NOMO-1 treated with DMSO at 0.1 percent for 48 hours (cell line): ENCODE measurements at regions not wholly inside any gene's neighbourhood (a gene's known extent, or its start where the extent isn't known, plus 50 kb on each side); places are given as distances from the start of the nearest gene placed in this dataset.
"Not testable (repeated sequence)": the region's sequence is repeated elsewhere in the genome, so short reads cannot be mapped to it uniquely, and the experiment has no call there.

Source experiments
- DNase-seq: peaks from one replicate; lab custom pipeline; 2025; ENCODE audit not compliant: unreplicated experiment; lab: John Stamatoyannopoulos, UW

DNA sequence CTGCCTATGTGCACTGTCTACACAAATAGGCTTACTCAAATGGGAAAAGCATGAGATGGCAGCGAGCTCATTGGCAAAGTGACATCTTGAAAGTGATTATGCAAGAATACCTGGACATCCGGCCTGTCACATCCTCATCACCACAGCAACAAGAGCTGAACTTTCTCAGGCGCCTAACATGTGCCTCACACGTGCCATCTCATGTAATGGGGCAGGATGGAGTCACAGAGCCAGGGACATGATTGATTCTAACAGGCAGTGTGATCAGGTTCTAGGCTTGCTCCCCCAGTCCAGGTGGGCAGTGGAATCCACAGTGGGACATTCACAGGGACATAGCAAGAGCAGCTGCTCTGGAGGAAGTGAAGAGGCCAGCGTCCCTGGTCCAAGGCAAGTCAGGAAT is 192.3 kb upstream of the SSTR4 start:
- DNase-seq, result no peak

DNA sequence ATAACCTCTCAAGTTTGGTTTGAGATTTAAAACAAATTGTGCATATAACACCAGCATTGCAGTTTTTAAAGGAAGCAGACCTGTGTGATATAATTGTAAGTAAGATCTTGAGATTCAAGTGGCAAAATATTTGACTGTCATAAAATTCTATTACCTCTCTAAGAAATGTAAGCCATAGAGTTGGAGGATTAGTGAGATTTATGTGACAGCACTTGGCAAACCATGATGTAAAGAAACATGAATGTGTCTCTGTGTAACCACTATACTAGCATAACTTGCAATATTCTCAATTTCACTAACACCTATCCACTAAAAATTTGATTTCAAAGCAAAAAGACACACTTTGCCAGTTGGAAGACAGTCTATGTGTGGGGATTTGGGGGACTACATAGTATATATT is 190.2 kb upstream of the SSTR4 start:
- DNase-seq, result no peak

DNA sequence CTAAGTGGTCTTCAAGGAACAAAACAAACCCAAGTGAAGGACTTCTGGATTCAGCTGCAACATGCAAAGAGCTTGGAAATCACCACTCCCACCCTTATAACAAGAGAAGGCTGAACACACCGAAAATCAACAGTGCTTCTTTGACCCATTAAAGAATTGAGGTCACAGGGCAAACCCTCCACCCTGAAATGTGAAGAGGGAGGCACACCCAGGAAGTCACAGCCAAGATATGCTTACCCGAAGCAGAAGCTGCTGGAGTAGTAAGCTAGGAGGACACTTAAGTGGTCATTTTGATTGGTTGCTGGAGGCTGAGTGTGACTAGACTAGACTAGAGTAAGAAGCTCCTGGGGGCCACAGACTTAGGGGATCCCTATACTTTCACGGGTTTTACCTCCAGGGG is 188.2 kb upstream of the SSTR4 start:
- DNase-seq, result no peak

DNA sequence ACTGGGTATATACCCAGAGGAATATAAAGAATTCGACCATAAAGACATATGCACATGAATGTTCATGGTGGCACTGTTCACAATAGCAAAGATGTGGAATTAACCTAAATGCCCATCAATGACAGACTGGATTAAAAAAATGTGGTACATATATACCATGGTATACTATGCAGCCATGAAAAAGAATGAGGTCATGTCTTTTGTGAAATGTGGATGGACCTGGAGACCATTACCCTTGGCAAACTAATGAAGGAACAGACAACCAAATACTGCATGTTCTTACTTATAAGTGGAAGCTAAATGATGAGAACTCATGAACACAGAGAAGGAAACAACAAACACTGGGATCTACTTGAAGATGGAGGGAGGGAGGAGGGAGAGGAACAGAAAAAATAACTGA is 186.7 kb upstream of the SSTR4 start:
- DNase-seq, result no peak

DNA sequence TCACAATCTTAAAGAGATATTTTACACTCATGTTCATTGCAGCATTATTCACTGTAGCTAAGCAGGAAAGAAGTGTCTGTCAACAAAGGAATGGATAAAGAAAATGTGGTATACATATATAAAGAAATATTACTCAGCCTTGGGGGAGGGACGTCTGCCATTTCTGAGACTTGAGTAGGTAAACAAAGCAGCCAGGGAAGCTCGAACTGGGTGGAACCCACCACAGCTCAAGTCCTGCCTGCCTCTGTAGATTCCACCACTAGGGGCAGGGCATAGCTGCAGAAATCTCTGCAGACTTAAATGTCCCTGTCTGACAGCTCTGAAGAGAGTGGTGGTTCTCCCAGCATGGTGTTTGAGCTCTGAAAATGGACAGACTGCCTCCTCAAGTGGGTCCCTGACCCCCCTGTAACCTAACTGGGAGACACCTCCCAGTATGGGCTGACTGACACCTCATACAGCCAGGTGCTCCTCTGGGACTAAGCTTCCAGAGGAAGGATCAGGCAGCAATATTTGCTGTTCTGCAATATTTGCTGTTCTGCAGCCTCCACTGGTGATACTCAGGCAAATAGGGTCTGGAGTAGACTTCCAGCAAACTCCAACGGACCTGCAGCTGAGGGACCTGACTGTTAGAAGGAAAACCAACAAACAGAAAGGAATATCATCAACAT is 183.3 kb upstream of the SSTR4 start:
- DNase-seq, result not testable (repeated sequence)

DNA sequence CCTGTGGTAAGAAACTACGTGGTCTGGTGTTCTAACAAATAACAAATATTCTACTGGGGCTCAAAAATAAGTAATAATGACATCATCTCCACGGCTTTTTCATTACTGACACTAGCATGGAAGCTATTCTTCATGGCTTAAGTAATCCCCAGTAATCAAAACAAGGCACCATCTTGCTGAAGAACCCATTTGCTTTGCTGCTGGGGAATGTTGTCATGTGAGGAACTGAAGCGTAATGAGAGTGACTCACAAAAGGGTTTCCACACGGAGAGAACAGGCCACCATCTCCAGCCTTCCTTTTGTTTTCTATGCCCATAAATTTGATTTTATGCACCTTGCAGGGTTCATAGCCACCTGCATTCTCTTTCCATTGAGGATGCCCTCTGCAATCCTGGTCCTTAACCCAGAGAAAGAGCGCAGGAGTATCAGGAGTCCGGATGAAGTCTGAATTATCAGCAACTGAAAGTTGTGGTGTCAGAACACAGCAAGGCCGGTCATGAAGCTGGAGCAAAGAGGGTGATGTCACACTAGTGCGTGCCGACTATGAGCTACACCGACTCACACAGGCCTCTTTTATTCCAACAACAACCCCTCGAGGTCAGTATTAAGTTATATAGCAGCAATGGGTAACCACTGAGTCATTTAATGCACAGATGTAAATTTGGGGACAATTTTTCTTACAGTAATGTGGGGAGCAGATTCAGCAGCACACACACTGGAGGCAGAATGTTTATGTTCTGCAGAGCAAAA is 173.7 kb upstream of the SSTR4 start:
- no peak for DNase-seq

DNA sequence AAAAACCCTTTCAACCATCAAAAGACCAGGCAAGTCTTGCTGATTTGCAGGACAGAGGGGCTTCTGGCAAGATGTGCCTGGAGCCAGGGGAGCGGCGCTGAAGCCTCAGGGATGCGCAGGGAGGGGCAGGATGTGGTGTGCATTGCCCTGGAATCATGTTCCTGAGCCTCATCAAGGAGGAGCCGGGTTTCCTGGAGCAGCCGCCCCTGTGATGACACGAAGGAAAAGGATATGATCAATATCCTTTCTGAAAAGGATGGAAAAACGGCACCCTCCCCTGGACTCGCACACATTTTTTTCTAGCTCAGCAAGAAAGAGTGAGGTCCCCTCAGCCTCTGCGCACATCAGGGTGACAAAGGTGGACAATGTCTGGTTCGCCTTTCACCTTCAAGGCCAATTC is 173.1 kb upstream of the SSTR4 start:
- no peak for DNase-seq

DNA sequence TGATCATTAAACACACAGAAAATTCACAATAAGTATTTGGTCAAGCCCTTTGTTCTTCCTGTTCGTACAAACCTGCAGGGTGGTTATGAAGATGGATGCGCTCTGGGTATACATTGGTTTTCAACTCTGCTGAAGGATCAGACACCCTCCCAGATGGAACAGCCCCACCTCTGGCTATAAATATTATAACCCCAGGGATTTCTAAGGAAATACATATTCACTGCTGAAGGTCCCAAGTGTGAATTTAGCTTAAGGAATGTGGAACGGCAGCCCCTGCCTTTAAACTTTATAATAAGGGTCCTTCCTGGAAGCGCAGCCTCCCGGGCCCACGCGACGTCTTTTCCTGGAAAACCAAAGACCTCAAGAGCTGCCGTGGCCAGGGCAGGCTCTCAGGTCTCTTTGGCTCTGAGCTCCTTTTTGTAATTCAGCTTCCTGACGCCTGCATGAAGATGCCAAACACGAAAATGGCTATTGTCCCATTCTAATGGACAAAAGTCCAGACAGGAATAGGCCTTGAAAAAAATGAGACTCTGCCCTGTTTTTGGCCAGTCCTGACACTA is 172.4 kb upstream of the SSTR4 start:
- no peak for DNase-seq

DNA sequence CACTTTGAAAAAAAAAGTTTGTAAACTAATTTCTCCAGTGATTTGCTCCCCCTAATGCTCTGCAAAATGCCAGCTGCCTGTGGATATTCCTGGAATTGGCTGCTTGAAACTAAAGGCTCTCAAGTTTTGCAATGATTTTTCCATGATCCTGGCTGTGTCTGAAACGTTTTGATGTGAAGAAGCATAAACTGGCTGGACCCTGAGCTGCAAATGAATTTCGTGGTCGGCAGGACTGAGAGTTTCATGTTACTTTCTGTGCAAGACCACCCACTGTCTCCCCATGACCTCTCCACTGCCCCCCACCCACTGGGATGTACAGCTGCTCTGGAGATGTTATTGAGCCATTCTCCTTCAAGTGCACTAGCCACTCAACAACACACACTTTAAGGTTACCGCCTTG is 171.3 kb upstream of the SSTR4 start:
- DNase-seq, result no peak

DNA sequence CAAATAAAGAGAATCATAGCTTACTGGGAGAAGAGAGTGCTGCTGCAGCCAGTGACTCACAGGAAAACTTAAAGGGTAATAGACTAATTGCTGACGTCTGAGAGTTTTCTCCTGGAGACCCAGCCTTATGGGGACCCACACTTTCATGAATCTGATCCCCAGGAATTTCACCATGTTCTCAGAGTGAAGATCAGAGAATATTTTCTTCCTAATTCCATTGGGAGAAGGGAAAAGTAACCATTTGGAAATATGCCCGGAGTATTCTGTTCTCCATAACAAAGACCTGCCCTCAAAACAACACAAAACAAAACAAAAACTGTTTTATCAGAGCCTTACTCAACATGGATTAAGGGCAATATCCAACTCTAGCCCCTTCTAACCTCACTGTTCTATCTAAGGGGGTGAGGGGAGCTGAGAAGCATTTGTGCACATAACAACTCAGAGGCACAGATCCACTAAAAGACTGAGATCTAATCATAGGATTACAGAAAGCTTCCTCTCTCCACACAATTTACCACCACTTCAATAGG is 168.2 kb upstream of the SSTR4 start:
- DNase-seq, result no peak

DNA sequence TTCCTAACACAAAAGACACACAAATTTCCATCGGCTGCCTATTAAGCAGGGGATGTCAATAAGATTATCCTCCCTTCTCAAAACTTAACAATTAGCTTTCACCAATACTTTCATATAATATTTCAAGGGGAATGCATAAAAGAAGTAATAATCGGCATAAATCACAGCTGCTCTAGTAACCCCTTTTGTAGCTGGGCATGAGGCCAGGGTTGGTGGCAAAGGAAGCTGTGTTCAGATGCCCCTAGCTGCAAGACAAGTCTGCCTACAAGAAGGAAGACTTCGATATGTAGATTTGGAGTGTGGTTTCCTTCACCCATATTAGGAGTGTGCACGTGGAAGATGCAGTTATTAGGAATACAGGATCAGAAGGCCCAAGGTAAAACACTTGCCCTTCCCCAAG is 156.9 kb upstream of the SSTR4 start:
- DNase-seq, result no peak

DNA sequence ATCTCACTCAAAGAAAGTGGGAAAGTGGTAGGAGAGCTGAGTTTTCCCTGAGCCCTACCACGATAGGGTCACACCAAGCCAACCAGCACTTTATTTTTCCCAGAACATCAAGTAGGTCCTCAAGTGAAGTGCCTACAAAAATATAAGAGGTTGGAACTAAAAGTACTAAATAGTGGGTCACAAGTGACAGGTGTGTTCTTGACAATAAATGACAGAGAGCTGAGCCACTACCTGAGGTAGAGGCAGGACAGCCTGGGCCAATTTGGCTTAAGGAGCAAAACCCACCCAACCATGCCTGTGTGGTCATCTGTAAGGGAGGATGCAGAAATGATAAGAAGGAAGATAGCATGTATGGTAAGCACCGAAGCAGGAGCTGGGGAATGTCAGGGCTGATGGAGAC is 154.8 kb upstream of the SSTR4 start:
- no peak for DNase-seq

DNA sequence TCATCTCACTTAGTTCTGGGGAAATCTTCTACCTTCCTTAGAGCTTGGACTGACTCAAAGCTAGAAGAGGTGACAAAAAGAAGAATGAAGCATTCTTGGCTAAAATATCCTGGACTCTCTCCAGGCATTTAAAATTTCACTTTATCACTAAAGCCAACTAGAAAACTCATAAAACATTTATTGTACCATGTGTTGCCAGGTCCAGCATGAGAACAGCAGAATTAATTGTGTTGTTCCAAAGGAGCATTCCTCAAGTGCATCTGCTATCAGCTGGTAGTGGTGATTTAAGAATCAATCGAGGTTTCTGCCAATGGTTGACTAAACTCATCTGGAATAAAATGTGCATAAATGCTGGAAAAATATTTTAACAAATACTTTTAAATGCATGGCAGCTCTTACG is 147.3 kb upstream of the SSTR4 start:
- DNase-seq, result no peak

DNA sequence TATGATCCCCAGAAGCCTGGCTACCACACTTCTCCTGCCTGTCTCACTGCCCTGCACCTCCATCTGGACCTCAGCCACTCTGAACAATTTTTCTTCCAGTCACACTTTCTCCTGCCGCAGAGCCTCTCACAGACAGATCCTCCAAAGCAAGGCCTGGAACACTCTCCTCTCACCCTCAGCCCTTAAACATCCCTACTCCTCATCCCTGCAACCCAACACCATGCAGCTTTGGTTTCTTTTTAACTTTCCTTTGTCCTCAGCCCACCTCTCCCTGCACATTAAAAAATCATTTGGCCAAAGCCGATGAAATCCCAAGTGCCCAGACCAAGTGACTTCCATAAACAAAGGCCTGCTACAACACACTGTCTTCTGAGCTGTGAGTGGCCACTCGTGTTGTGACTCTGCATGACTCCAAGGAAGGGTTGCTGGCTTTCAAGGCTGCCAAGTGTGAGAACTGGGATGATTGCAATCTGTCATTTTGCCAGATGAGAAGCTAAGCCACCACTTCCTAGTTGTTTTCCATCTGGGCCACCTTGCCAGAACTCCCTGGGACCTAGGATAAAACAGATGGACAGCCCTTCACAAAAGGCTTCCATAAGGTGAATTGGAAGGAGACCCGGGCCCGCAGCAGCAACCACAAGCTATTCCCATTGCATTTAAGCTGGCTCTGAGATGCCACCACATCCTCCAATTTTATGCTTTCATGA is 144.4 kb upstream of the SSTR4 start:
- DNase-seq, result no peak

DNA sequence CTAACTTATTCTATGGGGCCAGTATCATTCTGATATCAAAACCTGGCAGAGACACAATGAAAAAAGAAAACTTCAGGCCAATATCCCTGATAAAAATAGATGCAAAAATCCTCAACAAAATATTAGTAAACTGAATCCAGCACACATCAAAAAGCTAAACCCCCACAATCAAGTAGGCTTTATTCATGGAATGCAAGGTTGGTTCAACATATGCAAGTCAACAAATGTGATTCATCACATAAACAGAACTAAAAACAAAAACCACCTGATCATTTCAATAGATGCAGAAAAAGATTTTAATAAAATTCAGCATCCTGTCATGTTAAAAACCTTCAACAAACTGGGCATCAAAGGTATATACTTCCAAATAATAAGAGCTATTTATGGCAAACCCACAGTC is 133.9 kb upstream of the SSTR4 start:
- DNase-seq, result no peak

DNA sequence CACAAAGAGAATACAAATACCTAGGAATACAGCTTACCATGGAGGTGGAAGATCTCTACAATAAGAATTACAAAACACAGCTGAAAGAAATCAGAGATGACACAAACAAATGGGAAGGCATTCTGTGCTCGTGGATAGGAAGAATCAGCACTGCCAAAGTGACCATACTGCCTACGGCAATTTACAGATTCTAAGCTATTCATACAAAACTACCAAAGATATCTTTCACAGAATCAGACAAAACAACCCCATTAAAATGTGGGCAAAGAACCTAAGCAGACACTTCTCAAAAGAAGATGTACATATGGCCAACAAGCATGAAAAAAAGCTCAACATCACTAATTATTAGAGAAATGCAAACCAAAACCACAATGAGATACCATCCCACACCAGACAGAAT is 133.2 kb upstream of the SSTR4 start:
- no peak for DNase-seq

DNA sequence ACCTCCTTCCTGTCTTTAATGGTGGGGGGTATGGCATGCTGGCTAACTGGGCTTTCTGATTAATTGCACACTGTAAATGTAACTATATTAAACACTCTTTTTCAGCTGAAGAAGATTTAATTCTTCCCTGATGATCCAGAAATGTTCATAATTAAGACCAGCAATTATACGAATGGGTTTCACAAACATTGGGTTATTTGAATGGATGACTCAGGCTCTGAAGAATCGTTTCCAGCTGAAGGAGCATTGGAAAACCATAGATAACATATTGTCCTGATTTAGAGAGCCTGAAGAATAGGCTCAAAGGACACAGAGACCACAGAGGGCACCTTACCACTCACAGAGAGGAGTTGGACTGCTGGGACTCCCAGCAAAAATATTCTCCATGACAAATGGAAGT is 130.7 kb upstream of the SSTR4 start:
- no peak for DNase-seq

DNA sequence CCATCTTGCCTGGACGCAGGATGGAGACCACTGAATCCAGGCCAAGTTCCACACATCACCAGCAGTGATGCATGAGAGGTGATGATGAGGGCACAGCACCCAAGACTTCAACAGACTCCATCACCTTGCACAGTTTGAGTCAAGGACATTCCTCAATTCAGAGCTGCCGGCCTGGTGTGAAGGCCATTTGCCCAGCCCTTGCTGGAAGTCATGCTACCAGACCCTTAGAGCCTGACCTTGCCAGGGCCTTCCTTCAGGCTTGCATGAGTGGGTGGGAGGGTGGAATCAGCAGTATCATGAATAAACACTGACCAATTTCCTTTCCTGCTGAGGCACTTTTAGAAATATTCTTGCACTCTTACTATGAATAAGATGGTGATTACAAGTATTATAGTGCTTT is 130.2 kb upstream of the SSTR4 start:
- no peak for DNase-seq

DNA sequence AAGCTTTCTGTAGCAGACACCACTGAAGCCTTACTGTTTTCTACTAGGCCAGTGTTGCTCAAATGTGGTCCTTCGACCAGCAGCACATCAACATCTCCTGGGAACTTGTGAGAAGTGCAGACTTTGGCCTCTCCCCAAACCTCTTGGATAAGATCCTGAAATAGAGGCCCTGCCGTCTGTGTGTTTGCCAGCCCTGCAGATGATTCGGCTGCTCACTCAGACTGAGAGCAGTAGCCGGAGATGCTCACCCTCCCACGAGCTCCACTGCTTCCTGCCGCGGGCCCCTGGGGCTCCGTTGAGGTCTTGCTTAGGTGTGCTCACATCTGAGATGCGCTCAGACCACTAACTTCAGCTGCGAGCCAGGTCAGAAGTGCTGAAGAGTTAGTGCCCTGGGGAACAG is 129.5 kb upstream of the SSTR4 start:
- no peak for DNase-seq

DNA sequence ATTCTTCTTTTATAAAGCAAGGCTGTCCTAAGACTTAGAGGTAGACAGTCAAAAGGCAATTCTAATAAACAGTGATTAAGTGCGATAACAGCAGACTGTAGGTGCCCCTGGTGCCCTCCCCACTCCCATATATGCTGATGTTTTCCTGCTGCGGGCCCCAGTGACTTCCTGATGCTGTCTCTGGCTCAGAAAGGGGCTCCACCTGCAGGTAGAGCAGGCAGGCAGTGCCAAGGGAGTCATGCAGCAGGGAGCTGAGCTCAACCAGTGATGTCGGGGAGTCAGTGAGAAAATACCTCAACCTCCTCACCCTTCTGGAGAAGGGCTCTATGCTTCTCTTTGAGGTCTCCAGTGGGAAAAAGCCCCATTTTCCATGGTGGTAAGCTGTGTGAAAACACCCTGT is 126.7 kb upstream of the SSTR4 start:
- no peak for DNase-seq

DNA sequence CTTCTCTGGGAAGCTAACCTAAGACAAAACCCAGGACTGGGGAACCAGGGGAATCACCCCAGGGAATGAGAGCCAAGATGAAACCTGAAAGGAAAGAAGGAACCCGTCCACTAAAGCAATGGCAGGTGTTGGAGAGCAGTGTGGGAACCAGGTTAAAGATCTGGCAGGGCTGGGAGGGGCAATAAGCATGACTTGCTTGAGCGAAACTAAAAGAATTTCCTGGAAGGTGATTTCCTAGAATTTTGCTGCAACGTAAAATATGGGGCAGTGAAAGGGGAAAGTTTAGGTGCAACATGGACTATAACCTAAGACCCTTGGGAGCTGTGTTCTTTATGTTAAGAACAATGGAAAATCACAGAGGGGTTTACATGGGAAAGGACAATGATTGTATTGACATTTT is 126.2 kb upstream of the SSTR4 start:
- no peak for DNase-seq

DNA sequence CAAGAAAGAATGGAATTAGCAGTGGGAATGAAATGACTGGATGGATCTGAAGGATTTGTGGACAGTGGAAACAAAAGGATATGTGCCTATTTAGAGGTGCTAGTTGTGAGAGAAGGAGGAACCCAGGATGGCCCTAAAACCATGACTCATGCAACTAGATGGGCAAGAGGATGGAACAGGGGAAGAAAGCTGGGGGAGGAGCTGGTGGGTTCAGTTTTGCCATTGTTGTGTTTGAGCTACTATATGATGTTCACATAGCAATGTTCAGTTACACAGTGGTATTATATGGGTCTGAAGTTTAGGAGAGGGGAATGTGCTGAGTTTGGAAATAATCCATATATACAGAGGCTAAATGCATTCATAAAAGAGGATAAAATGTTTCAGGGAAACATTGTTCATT is 125.7 kb upstream of the SSTR4 start:
- no peak for DNase-seq
